ENCODE measurements at regions not wholly inside any gene's neighbourhood (a gene's known extent, or its start where the extent isn't known, plus 50 kb on each side); places are given as distances from the start of the nearest gene placed in this dataset.
"Not testable (repeated sequence)": the region's sequence is repeated elsewhere in the genome, so short reads cannot be mapped to it uniquely, and the experiment has no call there.

GRCh38 chr10:117856426-117856825, 190.3 kb downstream of the RAB11FIP2 start:
- H3K36me3 Mint-ChIP-seq; H3K9me3 Mint-ChIP-seq; ATAC-seq; DNase-seq (ENCODE audit: low spot score); H3K27ac Mint-ChIP-seq; H3K4me3 Mint-ChIP-seq; H3K4me1 Mint-ChIP-seq (ENCODE audit: low read depth in 2 of 2): not testable (repeated sequence)
- peaks cover 12 to 23% of the 10 kb centered on the region in 2 donors for H3K27me3 Mint-ChIP-seq

DNA sequence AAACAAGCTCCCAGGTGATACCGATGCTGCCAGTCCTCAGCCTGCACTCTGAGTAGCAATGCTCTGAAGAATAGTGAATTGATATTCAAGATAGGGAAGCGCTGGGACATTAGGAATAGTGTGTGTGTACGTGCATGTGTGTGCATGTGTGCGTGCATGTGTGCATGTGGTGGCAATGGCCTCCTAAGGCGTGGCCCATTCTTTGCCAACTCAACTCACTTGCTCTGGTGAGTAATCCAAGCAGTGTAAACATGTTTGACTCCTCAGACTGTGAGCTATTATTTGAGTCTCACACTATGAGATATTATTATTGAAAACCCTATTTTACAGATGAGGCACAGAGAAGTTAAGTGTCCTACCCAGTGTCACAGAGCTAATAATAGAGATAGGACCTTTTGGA, 186.6 kb downstream of the RAB11FIP2 start:
- Mint-ChIP-seq H3K36me3 (no peaks in the 10 kb centered on the region), H3K4me3 (no peak overlapping the region), H3K4me1 (ENCODE audit: low read depth in 2 of 2) (no peaks in the 10 kb centered on the region), H3K9me3 (no peaks in the 10 kb centered on the region), H3K27me3 (peaks cover 10 to 25% of the 10 kb centered on the region in 2 donors), H3K27ac (no peak overlapping the region)
- ATAC-seq (no peak), DNase-seq (ENCODE audit: low spot score) (no peak)

- no peak for DNase-seq (ENCODE audit: low spot score)
- Mint-ChIP-seq H3K27ac (no peak overlapping the region), H3K4me3 (no peak overlapping the region)
These were observed 185.9 kb downstream of the RAB11FIP2 start for GRCh38 chr10:117860823-117861222.

GRCh38 chr10:117861329-117861728, 185.4 kb downstream of the RAB11FIP2 start:
- DNase-seq (ENCODE audit: low spot score): no peak
- Mint-ChIP-seq H3K27ac (no peak overlapping the region), H3K4me1 (ENCODE audit: low read depth in 2 of 2) (no peaks in the 10 kb centered on the region), H3K9me3 (no peaks in the 10 kb centered on the region), H3K4me3 (no peak overlapping the region), H3K27me3 (peaks cover 12 to 35% of the 10 kb centered on the region in 2 donors), H3K36me3 (no peaks in the 10 kb centered on the region)
- no peak for ATAC-seq

More at GRCh38 chr10:117860823-117861222, 185.9 kb downstream of the RAB11FIP2 start:
- ATAC-seq: no peak
- H3K36me3 Mint-ChIP-seq: no peaks in the 10 kb centered on the region
- H3K4me1 Mint-ChIP-seq (ENCODE audit: low read depth in 2 of 2): no peaks in the 10 kb centered on the region
- no peaks in the 10 kb centered on the region for H3K9me3 Mint-ChIP-seq
- H3K27me3 Mint-ChIP-seq: peaks cover 12 to 30% of the 10 kb centered on the region in 2 donors

- H3K27ac Mint-ChIP-seq: no peak overlapping the region
- no peaks in the 10 kb centered on the region for H3K9me3 Mint-ChIP-seq
- ATAC-seq (no peak), DNase-seq (ENCODE audit: low spot score) (no peak)
- no peak overlapping the region for H3K4me3 Mint-ChIP-seq
- peaks cover 4 to 19% of the 10 kb centered on the region in 2 donors for H3K27me3 Mint-ChIP-seq
- H3K4me1 Mint-ChIP-seq (ENCODE audit: low read depth in 2 of 2): no peaks in the 10 kb centered on the region
- no peaks in the 10 kb centered on the region for H3K36me3 Mint-ChIP-seq
These were observed 183.0 kb downstream of the RAB11FIP2 start for GRCh38 chr10:117863771-117864170.

DNA sequence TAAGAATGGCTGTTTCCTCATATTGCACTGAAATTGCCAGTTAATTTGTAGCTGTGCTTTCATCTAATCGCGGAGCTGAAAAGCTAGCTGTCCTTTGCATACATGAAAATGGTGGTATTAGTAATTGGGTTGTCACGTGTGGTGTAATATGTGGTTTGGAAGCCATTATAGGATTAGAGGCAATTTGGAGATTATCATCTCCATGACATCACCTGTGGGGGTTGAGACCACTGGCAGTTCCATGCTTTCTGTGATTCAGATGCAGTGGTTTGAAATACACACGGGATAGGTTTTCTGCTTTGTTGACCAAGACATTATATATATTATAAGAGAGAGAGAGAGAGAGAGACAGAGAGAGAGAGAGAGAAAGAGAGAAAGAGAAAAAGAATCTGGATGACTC, 180.8 kb downstream of the RAB11FIP2 start:
- Mint-ChIP-seq H3K4me1 (ENCODE audit: low read depth in 2 of 2) (no peaks in the 10 kb centered on the region), H3K4me3 (no peak overlapping the region), H3K9me3 (no peaks in the 10 kb centered on the region), H3K36me3 (no peaks in the 10 kb centered on the region), H3K27ac (no peak overlapping the region), H3K27me3 (peaks cover 4 to 23% of the 10 kb centered on the region in 2 donors)
- ATAC-seq: no peak
- no peak for DNase-seq (ENCODE audit: low spot score)

DNA sequence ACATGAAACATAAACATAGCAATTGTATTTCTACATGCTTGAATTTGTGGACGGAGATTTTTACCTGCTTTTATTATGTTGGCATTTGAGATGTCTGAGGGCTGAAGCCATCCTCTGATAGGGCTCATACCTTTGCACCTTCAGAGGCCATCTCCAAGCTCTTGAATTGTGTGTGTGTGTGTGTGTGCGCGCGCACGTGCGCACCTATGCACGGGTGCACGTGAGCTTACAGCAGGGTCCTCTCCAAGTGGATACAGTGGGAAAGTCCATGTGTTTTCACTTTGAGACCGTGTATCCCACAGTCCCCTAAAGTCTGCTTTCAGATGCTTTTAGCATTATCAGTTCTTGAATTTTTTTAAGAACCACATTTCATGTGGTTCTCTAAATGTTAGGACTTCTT, 178.6 kb downstream of the RAB11FIP2 start:
- Mint-ChIP-seq H3K27ac (no peak overlapping the region), H3K36me3 (no peaks in the 10 kb centered on the region), H3K9me3 (no peaks in the 10 kb centered on the region), H3K4me3 (no peak overlapping the region), H3K27me3 (peaks cover 7 to 31% of the 10 kb centered on the region in 2 donors), H3K4me1 (ENCODE audit: low read depth in 2 of 2) (no peaks in the 10 kb centered on the region)
- DNase-seq (ENCODE audit: low spot score) (no peak), ATAC-seq (no peak)

DNA sequence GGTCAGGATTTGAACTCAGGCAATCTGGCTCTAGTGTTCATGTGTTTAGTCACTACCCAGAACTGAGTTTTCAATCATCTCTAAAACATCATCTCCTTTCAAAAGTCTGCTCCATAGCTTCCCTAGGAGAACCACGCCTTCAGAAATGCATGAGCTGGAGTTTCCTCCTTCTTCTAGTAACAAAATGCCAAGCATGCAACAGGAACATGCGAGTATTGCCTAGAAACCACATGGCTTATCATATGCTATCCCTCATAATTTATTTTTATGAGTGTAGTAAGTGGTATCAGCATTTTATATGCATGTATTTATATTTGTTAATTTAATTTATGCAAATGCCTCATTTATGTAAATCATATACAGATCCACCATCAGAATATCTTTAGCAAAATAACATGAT, 170.9 kb downstream of the RAB11FIP2 start:
- no peaks in the 10 kb centered on the region for H3K9me3 Mint-ChIP-seq
- H3K4me1 Mint-ChIP-seq (ENCODE audit: low read depth in 2 of 2): no peaks in the 10 kb centered on the region
- no peak overlapping the region for H3K27ac Mint-ChIP-seq
- H3K36me3 Mint-ChIP-seq: no peaks in the 10 kb centered on the region
- no peak overlapping the region for H3K4me3 Mint-ChIP-seq
- ATAC-seq (no peak), DNase-seq (ENCODE audit: low spot score) (no peak)
- H3K27me3 Mint-ChIP-seq: peaks cover 3 to 8% of the 10 kb centered on the region in 2 donors

- H3K4me3 Mint-ChIP-seq: no peak overlapping the region
These were observed 170.5 kb downstream of the RAB11FIP2 start for GRCh38 chr10:117876210-117876609.

DNA sequence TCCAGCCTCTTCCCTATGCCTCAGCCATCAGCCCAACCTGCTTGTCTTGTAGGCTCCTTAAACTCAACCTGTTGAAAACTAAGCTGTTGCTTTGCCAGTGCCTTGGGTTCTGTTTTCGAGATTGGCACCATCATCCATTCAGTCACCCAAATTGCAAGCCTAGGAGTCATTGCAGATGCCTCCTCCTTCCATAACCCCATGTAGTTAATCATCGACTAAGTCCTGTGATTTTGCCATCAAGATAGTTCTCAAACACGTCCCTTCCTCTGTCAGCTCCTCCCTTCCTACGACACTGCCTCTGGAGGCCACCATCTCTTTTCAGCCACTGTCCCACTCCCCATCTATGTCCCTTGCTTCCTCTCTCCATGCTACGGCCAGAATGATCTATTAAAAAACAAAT, 168.1 kb downstream of the RAB11FIP2 start:
- Mint-ChIP-seq H3K4me1 (ENCODE audit: low read depth in 2 of 2) (no peaks in the 10 kb centered on the region), H3K4me3 (no peak overlapping the region)
- no peak for ATAC-seq

More at GRCh38 chr10:117876210-117876609, 170.5 kb downstream of the RAB11FIP2 start:
- Mint-ChIP-seq H3K27me3 (peaks cover 3 to 5% of the 10 kb centered on the region in 2 donors), H3K4me1 (ENCODE audit: low read depth in 2 of 2) (no peaks in the 10 kb centered on the region), H3K9me3 (no peaks in the 10 kb centered on the region), H3K27ac (no peak overlapping the region), H3K36me3 (no peaks in the 10 kb centered on the region)
- ATAC-seq: no peak
- DNase-seq (ENCODE audit: low spot score): no peak

GRCh38 chr10:117884093-117884492, 162.6 kb downstream of the RAB11FIP2 start:
- no peak overlapping the region for H3K27ac Mint-ChIP-seq
- H3K4me1 Mint-ChIP-seq (ENCODE audit: low read depth in 2 of 2): no peaks in the 10 kb centered on the region
- peaks cover 2 to 26% of the 10 kb centered on the region in 2 donors for H3K27me3 Mint-ChIP-seq
- H3K36me3 Mint-ChIP-seq: no peaks in the 10 kb centered on the region
- DNase-seq (ENCODE audit: low spot score) (no peak), ATAC-seq (no peak)
- no peak overlapping the region for H3K4me3 Mint-ChIP-seq
- H3K9me3 Mint-ChIP-seq: no peaks in the 10 kb centered on the region

More for the DNA sequence above, 168.1 kb downstream of the RAB11FIP2 start:
- DNase-seq (ENCODE audit: low spot score): no peak
- H3K9me3 Mint-ChIP-seq: no peaks in the 10 kb centered on the region
- no peaks in the 10 kb centered on the region for H3K27me3 Mint-ChIP-seq
- no peak overlapping the region for H3K27ac Mint-ChIP-seq
- no peaks in the 10 kb centered on the region for H3K36me3 Mint-ChIP-seq

GRCh38 chr10:117884592-117884991, 162.1 kb downstream of the RAB11FIP2 start:
- ATAC-seq (no peak), DNase-seq (ENCODE audit: low spot score) (no peak)
- Mint-ChIP-seq H3K4me1 (ENCODE audit: low read depth in 2 of 2) (no peaks in the 10 kb centered on the region), H3K36me3 (no peaks in the 10 kb centered on the region), H3K27ac (no peak overlapping the region), H3K27me3 (peaks cover 2 to 26% of the 10 kb centered on the region in 2 donors), H3K9me3 (no peaks in the 10 kb centered on the region), H3K4me3 (no peak overlapping the region)

DNA sequence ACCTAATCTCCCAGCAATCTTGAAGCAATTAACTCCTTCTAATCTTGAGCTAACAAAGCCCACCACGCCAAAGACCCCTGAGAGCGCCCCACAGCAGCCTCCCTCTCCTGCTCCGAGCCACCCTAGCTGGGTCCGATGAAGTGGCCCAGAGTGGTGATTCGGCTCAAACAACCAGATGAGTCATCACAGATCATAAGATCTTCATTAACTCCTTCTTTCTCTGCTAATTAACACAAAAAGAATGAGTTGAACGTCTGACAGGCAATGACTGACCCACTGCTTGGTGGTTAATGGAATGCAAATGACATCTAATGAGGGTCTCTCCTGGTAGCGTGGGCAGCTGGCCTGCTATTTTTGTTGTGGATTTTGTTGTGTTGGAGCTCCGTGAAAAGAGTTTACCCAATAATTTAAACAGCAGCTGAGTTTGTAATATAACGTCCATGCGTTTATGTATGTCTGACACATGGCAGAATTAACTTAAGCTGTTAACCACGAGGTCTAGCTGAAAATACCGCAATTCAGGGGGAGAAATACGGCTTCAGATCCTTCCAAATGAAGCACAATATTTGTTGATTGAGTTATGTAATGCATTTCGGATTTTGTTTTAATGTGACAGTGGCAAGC, 161.4 kb downstream of the RAB11FIP2 start:
- Mint-ChIP-seq H3K4me3 (no peak overlapping the region), H3K36me3 (no peaks in the 10 kb centered on the region), H3K27me3 (peaks cover 5 to 26% of the 10 kb centered on the region in 2 donors), H3K4me1 (ENCODE audit: low read depth in 2 of 2) (no peaks in the 10 kb centered on the region), H3K27ac (no peak overlapping the region), H3K9me3 (no peaks in the 10 kb centered on the region)
- ATAC-seq: no peak
- no peak for DNase-seq (ENCODE audit: low spot score)

- Mint-ChIP-seq H3K4me3 (no peak overlapping the region), H3K9me3 (no peaks in the 10 kb centered on the region), H3K4me1 (ENCODE audit: low read depth in 2 of 2) (no peaks in the 10 kb centered on the region), H3K27me3 (peaks cover 5 to 26% of the 10 kb centered on the region in 2 donors), H3K27ac (no peak overlapping the region), H3K36me3 (no peaks in the 10 kb centered on the region)
- ATAC-seq: no peak
- DNase-seq (ENCODE audit: low spot score): no peak
These were observed 160.0 kb downstream of the RAB11FIP2 start for GRCh38 chr10:117886766-117887165.

DNA sequence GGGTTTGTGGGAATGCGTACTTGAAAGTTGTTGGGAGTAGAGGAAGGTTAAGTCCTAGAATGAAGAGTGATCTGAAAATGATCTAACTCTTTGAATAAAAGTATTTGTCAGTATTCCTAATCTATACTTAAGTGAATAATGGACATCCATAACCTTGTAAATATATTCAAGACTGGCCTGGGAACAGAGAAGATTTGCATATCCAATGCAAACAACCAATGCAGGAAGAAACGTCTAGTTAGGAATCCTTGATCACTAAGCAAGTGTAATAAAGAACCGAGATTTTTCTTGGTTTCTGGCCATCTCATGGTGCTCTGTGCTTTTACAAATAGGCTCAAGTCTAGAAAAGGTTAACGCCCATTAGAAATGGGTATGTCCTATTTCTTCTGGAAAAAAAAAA, 157.1 kb downstream of the RAB11FIP2 start:
- H3K27ac Mint-ChIP-seq: no peak overlapping the region
- no peak for ATAC-seq
- no peaks in the 10 kb centered on the region for H3K9me3 Mint-ChIP-seq
- H3K4me3 Mint-ChIP-seq: no peak overlapping the region
- DNase-seq (ENCODE audit: low spot score): no peak
- peaks cover 2 to 36% of the 10 kb centered on the region in 2 donors for H3K27me3 Mint-ChIP-seq
- H3K36me3 Mint-ChIP-seq: no peaks in the 10 kb centered on the region
- no peaks in the 10 kb centered on the region for H3K4me1 Mint-ChIP-seq (ENCODE audit: low read depth in 2 of 2)

Measured in natural killer cell treated with Interleukin-12 subunit alpha and Interleukin-12 subunit beta and Interleukin-15 and Interleukin-18, amount 100 ng/mL, for 72 hours (primary cell).